GM18868 (cell line): ENCODE measurements at regions not wholly inside any gene's neighbourhood (a gene's known extent, or its start where the extent isn't known, plus 50 kb on each side); places are given as distances from the start of the nearest gene placed in this dataset.
"Not testable (repeated sequence)": the region's sequence is repeated elsewhere in the genome, so short reads cannot be mapped to it uniquely, and the experiment has no call there.

Source experiments
- ATAC-seq: cut with Tn5 transposase; IDR thresholded peaks from one replicate; pipeline ENCODE4 v1.9.1; 2021; ENCODE audit warnings: mild to moderate bottlenecking, moderate library complexity; ENCODE audit not compliant: unreplicated experiment

DNA sequence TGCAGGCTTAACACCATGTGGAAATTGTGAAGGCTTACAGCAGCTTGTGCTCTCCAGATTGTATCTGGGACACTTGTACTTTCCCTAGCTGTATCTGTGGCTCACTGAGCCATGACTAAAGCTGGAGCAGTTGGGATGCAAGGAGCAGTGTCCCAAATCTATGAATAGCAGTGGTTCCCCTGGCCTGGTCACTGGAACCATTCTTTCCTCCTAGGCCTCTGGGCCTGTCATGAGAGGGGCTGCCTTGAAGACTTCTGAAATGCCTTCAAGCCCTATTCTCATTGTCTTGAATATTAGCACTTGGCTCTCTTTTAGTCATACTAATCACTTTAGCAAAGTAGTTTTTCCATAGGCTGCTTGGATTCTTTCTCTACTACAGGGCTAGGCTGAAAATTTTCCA lies 186.8 kb upstream of the LRATD1 start:
- no peak for ATAC-seq

DNA sequence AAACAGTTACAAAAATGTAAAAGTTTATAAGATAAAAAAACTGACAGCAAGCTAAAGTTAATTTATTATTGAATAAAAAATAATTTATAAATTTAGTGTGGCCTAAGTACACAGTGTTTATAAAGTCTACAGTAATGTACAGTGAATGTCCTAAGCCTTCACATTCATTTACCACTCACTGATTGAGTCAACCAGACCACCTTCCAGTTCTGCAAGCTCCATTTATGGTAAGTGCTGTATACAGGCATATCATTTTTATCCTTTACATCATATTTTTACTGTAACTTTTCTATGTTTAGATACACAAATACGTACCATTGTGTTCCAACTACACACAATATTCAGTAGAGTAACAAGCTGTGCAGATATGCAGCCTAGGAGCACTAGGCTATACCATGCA lies 184.2 kb upstream of the LRATD1 start:
- ATAC-seq = no peak

DNA sequence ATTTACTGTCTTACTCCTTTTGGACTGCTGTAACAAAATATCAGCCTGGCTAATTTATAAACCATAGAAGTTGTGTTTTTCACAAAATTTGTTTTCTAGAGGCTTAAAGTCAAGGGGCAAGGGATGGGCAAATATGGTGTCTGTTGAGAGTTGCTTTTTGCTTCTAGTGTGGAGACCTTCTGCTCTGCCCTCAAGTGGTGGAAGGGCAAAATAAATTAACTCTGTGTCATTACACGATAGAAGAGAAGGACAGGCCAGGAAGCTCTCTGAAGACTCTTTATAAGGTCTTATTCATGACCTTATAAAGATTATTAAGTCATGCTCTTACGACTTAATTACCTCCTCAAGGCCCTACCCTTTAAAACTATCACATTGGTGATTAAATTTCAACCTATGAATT lies 181.2 kb upstream of the LRATD1 start:
- no peak for ATAC-seq

DNA sequence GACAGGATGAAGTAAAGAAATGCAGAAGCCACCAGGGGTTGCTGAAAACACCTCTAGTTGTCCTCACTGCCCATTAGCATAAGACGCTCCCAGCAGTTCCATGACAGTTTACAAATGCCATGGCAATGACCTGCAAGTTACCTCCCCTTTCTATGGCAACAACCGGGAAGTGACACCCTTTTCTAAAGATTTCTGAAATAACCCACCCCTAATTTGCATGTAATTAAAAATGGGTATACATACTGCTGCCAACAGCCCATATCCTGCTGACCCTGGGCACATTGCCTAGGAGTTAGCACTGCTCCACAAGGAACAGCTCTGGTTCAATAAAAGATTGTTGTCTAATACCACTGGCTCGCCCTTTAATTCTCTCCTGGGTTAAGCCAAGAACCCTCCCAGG lies 178.3 kb upstream of the LRATD1 start:
- ATAC-seq = no peak

DNA sequence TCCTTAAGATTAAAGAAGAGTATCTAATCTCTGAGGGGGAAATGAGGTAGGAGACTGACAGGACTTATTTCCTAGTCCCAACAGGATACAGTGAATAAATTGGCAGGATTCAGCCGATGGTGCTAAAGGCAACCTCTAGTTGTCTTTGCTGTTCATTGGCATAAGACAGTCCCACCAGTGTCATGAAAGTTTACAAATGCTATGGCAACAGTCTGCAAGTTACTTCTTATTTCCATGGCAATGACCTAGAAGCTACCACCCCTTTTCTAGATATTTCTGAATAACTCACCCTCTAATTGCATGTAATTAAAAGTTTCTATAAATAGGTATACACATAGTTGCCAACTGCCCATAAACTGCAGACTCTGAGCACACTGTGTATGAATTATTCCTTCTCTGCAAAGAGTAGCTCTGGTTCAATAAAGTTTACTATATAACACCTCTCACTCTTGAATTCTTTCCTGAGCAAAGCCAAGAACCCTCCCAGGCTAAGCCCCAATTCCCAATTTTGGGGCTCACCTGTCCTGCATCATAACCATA lies 172.7 kb upstream of the LRATD1 start:
- no peak for ATAC-seq

DNA sequence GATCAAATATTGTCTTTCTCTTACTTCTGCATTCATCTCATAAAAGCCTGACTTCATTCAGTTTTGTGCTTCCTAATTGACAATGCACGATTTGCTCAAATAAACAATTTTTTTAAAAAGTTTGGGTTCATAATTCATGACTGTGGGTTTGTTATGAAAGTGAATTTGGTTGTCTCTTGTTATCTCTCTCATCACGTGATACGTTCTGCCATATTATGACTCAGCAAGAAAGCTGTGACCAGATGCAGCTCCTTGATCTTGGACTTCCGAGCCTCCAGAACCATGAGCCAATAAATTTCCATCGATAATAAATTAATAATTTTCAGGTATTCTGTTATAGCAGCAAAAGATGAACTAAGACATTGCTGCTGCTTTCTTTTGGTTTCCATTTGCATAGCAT lies 156.5 kb upstream of the LRATD1 start:
- no peak for ATAC-seq

DNA sequence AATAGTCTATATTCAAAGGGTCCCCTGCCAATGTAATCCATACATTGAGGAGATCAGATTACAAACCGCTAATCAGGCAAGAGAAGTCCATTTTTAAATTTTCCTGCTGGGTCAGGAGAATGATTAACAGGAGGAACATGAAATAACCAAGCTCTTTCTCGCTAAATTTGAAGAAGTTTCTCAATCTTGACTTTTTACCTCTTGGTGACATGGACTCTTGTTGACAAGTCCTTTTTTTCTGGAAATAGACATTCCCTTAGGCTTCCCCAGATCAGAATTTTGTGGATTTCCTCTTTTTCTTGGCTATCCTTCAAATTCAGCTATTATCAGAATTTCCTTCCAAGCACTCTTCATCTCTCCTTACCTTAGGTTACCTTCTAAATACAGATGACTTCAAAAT lies 153.0 kb upstream of the LRATD1 start:
- no peak for ATAC-seq

DNA sequence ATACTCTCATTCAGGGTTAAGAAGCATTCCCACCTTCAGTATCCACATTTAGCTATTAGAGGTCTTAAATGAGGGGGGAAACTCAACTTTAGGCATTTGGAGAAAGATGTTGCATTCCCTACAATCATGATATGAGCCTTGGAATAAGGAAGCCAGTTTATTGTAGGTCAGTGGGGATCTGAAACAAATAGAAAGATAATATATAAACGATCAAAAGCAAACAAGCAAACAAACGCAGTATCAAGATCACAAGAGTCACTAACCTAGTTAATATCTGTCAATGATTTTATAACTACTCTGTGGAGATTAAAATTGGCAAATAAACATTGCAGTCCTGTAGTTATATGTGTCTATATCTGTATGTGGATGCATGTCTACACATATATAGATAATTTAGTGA lies 152.4 kb upstream of the LRATD1 start:
- ATAC-seq = no peak

DNA sequence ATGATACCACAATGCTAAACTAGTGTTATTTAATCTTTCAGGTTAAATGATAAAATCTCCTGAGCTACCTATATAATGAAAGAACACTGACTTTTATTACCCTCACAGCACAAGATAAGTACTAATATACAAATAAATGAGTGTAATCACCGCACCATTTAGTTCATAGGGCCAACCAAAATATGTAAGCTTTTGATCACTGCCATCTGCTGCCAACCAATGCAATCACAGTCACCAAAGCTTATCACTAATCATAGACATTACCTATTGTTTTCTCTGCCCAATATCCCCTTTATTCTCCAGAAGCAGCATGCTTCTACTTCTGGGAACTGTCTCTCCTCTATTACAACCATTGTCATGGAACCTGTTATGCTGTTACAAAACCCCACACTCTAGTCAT lies 151.6 kb upstream of the LRATD1 start:
- no peak for ATAC-seq

DNA sequence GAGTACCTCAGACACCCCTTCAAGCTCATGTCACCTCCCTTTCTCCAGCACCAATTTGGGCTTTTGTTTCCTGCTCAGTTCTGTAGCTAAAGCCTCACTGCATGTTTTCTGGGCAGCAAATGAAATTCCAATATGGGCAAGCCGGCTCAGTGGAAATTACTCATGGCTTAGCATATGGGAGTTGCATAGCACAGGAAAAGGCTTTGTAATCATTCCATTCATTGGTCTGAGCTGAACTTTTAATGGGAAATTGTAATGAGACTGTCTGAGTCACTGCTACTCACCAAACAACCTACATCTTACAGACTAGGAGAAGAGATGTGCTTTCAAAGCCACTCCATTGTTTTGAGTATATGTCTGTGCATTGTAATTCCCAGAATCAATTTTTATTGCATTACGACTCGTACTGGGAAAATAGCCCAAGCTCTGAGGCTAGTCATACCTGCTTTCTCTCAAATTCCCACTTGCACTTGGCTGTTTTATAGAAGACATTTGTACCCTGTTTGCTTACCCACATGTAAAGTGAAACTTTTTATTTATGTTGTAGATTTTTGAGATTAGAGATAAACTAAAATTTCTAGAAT lies 139.5 kb upstream of the LRATD1 start:
- ATAC-seq = no peak

DNA sequence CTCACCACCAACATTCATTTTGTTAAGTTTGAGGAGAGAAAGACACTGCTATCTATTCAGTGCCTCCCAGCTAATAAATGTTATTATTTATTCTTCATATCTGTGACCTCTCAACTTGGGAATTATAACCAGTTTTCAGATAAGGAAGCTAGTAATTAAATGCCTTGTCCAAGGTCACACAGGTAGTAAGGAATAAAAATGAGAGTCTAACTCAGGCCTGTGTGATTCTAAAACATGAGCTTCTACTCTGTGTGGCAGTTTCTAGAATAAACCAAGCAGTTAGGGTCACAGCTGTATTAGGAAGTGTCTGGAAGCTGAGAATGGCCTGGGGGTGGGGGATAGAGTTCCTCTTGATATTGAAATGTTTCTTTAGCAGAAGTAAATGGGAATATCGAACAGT lies 137.8 kb upstream of the LRATD1 start:
- no peak for ATAC-seq

DNA sequence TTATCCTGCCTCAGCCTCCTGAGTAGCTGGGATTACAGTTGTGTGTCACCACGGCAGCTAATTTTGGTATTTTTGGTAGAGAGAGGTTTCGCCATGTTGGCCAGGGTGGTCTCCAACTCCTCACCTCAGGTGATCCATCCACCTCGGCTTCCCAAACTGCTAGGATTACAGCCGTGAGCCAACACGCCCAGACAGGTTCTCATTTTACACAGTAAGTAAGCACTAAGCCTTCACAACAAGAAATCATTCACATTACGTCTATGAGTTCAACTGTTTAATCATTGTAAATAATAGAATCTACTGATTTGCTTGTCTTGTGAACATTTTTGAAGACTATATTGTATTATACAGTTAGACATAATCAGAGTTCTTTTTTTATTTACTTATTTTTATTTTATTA lies 131.5 kb upstream of the LRATD1 start:
- ATAC-seq = no peak

DNA sequence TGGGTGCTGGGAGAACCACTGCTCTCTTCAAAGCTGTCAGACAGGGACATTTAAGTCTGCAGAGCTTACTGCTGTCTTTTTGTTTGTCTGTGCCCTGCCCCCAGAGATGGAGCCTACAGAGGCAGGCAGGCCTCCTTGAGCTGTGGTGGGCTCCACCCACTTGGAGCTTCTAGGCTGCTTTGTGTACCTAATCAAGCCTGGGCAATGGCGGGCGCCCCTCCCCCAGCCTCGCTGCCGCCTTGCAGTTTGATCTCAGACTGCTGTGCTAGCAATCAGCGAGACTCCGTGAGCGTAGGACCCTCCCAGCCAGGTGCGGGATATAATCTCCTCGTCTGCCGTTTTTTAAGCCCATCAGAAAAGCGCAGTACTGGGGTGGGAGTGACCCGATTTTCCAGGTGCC lies 125.6 kb upstream of the LRATD1 start:
- ATAC-seq = not testable (repeated sequence)

DNA sequence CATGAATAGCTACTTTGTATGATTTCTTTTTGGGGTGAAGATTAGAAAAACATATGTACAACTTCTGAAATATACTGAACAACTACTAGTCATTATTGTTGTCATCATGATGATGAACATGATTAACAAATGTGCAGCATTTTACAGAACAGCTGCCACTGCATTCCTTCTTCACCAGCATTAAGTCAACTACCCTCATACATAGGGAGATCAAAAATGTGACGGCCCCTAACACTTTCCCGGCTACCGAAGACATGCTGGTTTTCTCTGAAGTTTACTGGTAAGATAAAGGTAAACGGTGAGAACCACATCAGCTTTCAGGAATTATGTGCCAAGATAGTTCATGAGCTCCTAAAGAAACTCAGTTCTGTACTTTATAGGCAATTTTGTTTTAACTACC lies 121.0 kb upstream of the LRATD1 start:
- no peak for ATAC-seq

DNA sequence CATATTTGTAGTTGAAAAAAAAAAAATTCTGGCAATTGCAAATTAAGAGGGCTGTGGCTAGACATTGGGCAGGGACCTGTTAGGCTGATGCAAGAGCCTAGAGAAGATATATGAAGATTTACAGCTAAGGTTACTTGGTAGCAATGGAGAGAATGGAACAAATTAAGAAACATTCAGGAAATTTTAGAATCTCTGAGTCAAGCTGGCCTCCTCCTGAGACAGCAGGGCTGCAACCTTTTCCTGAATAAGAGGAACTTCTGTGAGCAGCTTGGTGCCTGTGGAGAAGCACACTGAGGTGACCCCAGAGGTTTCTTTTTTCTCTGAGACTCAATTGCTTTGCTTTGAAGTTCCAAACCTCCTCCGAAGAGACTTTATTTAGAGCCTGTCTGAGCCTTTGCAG lies 118.6 kb upstream of the LRATD1 start:
- no peak for ATAC-seq

DNA sequence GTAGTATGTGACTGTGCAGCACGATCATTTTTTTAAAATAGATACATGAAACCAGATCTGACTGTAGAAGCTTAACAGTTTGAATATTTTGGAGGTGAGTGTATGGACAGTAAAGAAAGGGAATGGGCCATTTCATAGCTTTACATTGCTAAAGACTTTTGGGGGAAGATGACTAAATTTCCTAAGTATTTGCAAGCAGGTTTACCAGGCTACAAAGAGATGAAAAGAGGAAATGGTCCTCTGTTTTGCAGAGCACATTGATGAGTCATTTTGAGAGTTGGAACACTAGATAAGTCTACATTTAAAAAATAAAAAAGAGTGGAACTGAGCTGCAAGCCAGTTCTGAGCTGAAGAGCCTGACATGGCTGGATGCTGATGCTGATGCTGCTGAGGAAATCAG lies 115.7 kb upstream of the LRATD1 start:
- peak; percentile 86 for ATAC-seq

DNA sequence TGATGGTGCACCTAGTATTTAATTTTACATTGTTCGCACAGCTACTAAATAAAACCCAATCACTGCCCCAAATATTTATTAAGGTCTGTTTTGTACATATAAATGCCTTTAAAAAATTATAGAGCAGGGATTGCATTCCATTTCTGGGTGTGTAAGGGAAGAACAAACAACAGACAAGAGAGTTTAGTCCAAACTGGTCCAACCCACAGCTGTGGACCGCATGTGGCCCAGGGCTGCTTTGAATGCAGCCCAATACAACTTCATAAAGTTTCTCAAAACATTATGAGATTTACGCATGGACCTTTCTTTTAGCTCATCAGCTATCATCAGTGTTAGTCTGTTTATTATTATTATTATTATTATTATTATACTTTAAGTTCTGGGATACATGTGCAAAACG lies 114.8 kb upstream of the LRATD1 start:
- no peak for ATAC-seq

DNA sequence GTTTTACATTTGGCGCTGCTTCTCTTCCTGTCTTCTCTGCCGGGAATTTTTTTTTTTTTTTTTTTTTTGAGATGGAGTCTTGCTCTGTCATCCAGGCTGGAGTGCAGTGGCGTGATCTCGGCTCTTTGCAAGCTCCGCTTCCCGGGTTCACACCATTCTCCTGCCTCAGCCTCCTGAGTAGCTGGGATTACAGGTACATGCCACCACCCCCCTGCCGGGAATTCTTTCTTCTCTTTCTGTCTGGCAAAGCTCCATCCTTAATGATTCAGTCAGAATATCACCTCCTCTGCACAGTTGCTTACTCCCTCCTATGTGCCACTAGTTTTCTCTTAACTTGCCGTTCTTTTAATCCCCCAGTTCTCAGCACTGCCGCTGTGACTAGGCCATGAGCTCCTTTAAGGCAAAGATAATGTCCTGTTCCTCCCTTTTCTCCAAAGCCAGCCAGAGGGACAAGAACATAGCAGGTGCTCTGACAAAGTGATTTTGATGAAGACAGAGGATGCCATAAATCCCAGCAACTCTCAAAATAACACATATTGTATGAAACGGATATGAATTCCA lies 112.1 kb upstream of the LRATD1 start:
- no peak for ATAC-seq

DNA sequence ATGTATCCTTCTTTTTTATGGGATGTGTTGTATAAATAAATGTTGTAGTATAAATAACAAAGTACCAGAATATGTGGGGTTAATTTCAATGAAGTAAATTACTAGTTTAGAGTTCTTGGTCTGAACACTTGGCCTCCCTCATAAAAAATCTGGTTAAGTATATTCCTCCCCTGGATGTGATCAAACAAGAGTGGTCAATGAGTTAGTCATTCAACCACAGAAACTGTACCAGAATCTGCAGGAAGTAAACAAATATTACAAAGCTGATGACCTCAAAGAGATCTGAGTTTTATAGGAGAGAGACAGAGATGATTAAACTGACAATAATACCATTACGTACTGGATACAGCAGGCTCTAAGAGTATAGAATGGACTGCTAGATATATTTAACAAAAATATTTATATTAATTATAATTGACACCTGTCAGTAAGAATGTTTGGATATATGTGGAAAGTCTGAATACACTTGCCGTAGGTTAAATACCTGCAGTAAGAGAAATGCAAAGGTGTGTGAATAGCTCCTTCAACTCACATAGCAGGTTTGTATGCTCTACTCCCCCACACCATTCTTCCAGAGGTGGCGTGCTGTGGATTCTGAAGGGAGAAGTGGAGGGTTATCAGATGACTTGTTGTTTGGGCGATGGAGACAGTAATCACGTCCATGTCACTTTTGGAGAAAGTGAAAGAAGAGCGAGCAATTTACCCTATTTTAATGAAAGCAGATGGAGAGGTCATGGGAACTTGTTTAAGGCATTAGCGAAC lies 108.3 kb upstream of the LRATD1 start:
- ATAC-seq = no peak

DNA sequence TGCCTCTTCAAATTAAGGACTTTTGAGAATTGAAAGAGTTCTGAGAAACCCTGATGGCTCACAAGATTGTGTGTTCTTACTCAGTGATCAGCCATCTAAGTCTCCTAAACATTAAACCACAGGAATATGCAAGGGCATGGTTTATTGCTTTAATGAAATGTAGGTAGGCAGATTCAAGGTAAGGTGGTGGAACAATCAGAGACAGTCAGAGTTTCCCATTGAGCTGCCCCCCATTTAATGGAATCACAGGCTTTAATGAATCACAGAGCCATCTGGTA lies 107.8 kb upstream of the LRATD1 start:
- no peak for ATAC-seq

DNA sequence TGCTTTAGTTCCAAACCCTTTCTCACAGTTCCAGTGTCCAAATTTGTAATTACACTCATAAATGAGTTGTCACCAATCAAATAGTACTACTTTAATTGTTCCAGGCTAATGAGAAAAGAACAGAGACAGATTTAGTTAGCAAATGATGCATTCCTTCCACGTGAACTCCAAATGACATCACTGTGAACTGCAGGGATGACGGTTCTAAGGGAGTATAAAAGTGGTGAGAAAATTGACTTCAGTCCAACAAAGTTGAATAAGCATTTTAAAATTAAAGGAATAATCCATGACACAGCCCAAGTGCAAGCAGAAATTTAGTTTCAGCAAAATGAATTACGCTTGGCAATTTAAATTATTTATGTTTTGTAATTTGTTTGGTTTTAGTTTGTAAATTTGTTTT lies 102.0 kb upstream of the LRATD1 start:
- no peak for ATAC-seq

DNA sequence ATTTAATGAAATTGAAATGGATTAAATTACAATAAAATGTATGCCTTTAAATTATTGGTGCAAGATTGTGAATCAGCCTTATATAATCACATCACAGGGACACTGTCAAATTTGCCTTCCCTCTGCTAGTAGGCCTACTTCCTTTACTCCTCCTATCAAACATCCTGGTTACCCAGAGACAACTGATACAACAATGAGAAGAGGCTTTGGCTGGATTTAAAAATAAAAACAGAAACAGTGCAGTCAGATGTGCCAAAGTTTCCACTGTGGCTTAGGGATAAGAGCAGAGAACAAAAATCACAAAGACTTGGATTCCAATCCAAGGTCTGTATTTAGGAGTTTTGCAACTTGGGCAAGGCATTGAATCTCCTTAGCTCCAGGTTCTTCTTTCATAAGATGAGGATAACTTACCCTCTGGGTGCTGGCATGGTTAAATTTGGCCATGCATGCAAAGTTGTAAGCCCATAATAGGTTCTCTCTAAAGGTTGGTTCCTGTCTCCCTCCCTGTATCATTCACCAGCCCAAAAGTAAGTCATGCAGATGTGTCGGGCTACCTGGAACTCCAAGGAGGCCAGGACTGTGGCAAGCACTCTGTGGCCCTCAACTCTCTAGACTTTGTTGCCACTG lies 99.3 kb upstream of the LRATD1 start:
- ATAC-seq = no peak
